Parathyroid adenoma (tissue), 2 donors: ENCODE measurements at regions not wholly inside any gene's neighbourhood (a gene's known extent, or its start where the extent isn't known, plus 50 kb on each side); places are given as distances from the start of the nearest gene placed in this dataset.
A peak's percentile ranks its signal among the peaks of the same experiment; 100 is the strongest.
"Not testable (repeated sequence)": the region's sequence is repeated elsewhere in the genome, so short reads cannot be mapped to it uniquely, and the experiment has no call there.

Experiments
- H2AFZ ChIP-seq: fragments of 300-600 bp; sonication (generic); one replicate; pipeline ENCODE4 v1.7.0; 2017; ENCODE audit warnings: antibody characterized with exemption, mild to moderate bottlenecking
- H3K27ac ChIP-seq: fragments of 300-600 bp; sonication (generic); one replicate; pipeline ENCODE4 v1.7.0; 2017
- H3K27me3 ChIP-seq: fragments of 300-600 bp; sonication (generic); one replicate; pipeline ENCODE4 v1.7.0; 2017; ENCODE audit warnings: low read length; ENCODE audit not compliant: control insufficient read depth, insufficient read depth
- H3K36me3 ChIP-seq: fragments of 300-600 bp; sonication (generic); one replicate; pipeline ENCODE4 v1.7.0; 2017; ENCODE audit warnings: low read length; ENCODE audit not compliant: control insufficient read depth, insufficient read depth
- H3K4me1 ChIP-seq: fragments of 300-600 bp; sonication (generic); one replicate; pipeline ENCODE4 v1.7.0; 2017; ENCODE audit warnings: control low read depth
- H3K4me2 ChIP-seq: fragments of 300-600 bp; sonication (generic); one replicate; pipeline ENCODE4 v1.7.0; 2017; ENCODE audit warnings: low read length
- H3K4me3 ChIP-seq: fragments of 300-600 bp; sonication (generic); one replicate; pipeline ENCODE4 v1.7.0; 2017; ENCODE audit warnings: low read depth, low read length
- H3K79me2 ChIP-seq: fragments of 300-600 bp; sonication (generic); one replicate; pipeline ENCODE4 v1.7.0; 2017; ENCODE audit warnings: control low read depth
- H3K9ac ChIP-seq: fragments of 300-600 bp; sonication (generic); one replicate; pipeline ENCODE4 v1.7.0; 2017; ENCODE audit warnings: mild to moderate bottlenecking
- H3K9me3 ChIP-seq: fragments of 300-600 bp; sonication (generic); one replicate; pipeline ENCODE4 v1.7.0; 2017; ENCODE audit warnings: low read length; ENCODE audit not compliant: control insufficient read depth
- CTCF ChIP-seq: fragments of 300-600 bp; sonication (generic); IDR thresholded peaks from one replicate; pipeline ENCODE4 v1.7.0; 2017; ENCODE audit warnings: antibody characterized with exemption, mild to moderate bottlenecking
- donor health status: primary hyperparathyroidism.

- no peak for TF ChIP-seq CTCF
- H3K36me3 ChIP-seq, result no peaks in the 10 kb centered on the region
- no peaks in the 10 kb centered on the region for H3K27me3 ChIP-seq
- no peaks in the 10 kb centered on the region for H3K79me2 ChIP-seq
- H3K4me3 ChIP-seq, result no peak overlapping the region
- H3K9me3 ChIP-seq, result no peaks in the 10 kb centered on the region
- peak overlapping the region; percentile 56 for H2AFZ ChIP-seq
- peak overlapping the region; percentile 35 for H3K4me2 ChIP-seq
- H3K27ac ChIP-seq, result peak overlapping the region; percentile 40
- no peak overlapping the region for H3K9ac ChIP-seq
- H3K4me1 ChIP-seq, result peaks cover 19% of the 10 kb centered on the region
Measured at GRCh38 chr13:44853641-44854040, 135.6 kb downstream of the NUFIP1 start.

GRCh38 chr13:44848920-44849676 lies 140.2 kb downstream of the NUFIP1 start:
- Histone ChIP-seq H3K9ac (no peak overlapping the region), H3K79me2 (no peaks in the 10 kb centered on the region), H3K27me3 (no peaks in the 10 kb centered on the region), H3K4me1 (peaks cover 19% of the 10 kb centered on the region), H3K4me3 (peak overlapping the region; percentile 29), H3K9me3 (no peaks in the 10 kb centered on the region), H3K27ac (peak overlapping the region; percentile 86), H2AFZ (peak overlapping the region; percentile 54), H3K36me3 (no peaks in the 10 kb centered on the region), H3K4me2 (peak overlapping the region; percentile 48)
- no peak for TF ChIP-seq CTCF

GRCh38 chr13:44845281-44846058 lies 143.8 kb downstream of the NUFIP1 start:
- not testable (repeated sequence) for H3K9ac ChIP-seq, H3K4me2 ChIP-seq
- peaks cover 12% of the 10 kb centered on the region for H3K4me1 ChIP-seq

GRCh38 chr13:44844786-44845185 lies 144.5 kb downstream of the NUFIP1 start:
- Histone ChIP-seq H3K9me3 (no peaks in the 10 kb centered on the region), H3K27ac (no peak overlapping the region)

More at GRCh38 chr13:44845281-44846058, 143.8 kb downstream of the NUFIP1 start:
- H2AFZ ChIP-seq, H3K4me3 ChIP-seq, H3K36me3 ChIP-seq, H3K27me3 ChIP-seq, H3K79me2 ChIP-seq, H3K27ac ChIP-seq, H3K9me3 ChIP-seq: not testable (repeated sequence)

More at GRCh38 chr13:44844786-44845185, 144.5 kb downstream of the NUFIP1 start:
- TF ChIP-seq CTCF, result no peak
- Histone ChIP-seq H3K4me1 (peaks cover 8% of the 10 kb centered on the region), H3K36me3 (no peaks in the 10 kb centered on the region), H3K79me2 (no peaks in the 10 kb centered on the region), H2AFZ (no peak overlapping the region), H3K4me2 (no peak overlapping the region), H3K27me3 (no peaks in the 10 kb centered on the region), H3K4me3 (no peak overlapping the region), H3K9ac (no peak overlapping the region)
